ENCODE measurements at regions not wholly inside any gene's neighbourhood (a gene's known extent, or its start where the extent isn't known, plus 50 kb on each side); places are given as distances from the start of the nearest gene placed in this dataset.
"Not testable (repeated sequence)": the region's sequence is repeated elsewhere in the genome, so short reads cannot be mapped to it uniquely, and the experiment has no call there.

DNA sequence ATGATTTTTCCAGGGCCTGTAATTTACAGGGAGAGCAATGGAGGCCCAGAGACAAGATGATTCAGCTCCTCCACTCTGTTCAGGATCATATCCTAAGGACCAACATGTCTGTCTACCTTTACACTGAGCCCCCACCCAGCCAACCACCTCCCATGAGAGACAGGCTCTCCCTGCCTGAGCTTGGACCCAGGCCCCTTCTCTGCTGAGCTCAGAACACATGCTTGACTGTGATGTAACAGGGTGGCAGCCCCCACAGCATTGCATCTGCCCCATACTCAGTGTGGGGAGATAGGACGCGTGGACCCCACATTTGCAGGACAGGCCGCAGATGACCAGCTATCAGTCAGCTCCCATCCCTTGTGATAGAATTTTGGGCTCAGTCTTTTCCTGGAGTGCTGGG, 313.9 kb downstream of the ADGRD1 start:
- DNase-seq: no peak
- in situ Hi-C loops (cut with MboI; ENCODE audit: low pct_unique_long_range_greater_than_20kb, low sequenced_read_pairs): no loop called here

GRCh38 chr12:131268123-131268522, 314.4 kb downstream of the ADGRD1 start:
- in situ Hi-C loops (cut with MboI; ENCODE audit: low pct_unique_long_range_greater_than_20kb, low sequenced_read_pairs); DNase-seq: not testable (repeated sequence)

- DNase-seq; in situ Hi-C loops (cut with MboI; ENCODE audit: low pct_unique_long_range_greater_than_20kb, low sequenced_read_pairs): not testable (repeated sequence)
Observed at GRCh38 chr12:131268571-131268970, 314.9 kb downstream of the ADGRD1 start.

DNA sequence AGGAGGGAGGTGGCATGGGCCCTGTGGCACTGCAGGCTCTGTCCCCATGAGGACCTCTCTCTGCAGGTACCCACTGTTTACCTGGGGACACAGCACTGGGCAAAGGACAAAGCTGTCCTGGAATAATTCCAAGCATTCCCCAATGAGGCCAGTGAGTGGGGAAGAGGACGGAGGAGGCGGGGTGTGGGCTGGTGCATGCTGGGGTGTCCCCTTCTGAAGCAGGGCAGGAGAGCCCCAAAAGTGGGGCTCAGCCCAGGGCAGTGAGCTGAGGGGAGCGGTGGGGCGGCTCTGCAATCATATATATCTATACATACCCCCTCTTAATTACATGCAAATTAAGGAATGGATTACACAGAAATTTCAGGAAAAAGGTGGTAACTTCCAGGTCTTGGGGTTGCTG, 315.8 kb downstream of the ADGRD1 start:
- in situ Hi-C loops (cut with MboI; ENCODE audit: low pct_unique_long_range_greater_than_20kb, low sequenced_read_pairs): no loop called here
- no peak for DNase-seq

GRCh38 chr12:131269977-131270376, 316.3 kb downstream of the ADGRD1 start:
- DNase-seq; in situ Hi-C loops (cut with MboI; ENCODE audit: low pct_unique_long_range_greater_than_20kb, low sequenced_read_pairs): not testable (repeated sequence)

DNA sequence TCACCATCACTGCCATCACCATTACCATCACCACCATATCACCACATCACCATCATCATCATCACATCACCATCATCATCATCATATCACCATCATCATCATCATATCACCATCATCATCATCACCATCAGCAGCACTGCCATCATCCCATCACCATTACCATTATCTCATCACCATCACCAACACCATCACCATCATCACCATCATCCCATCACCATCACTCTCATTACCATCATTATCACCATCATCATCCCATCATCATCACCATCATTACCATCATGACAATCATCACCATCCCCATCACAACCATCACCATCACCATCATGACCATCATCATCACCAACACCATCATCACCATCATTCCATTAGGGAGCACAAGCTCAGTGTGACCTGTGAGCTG, 318.0 kb downstream of the ADGRD1 start:
- no peak for DNase-seq
- in situ Hi-C loops (cut with MboI; ENCODE audit: low pct_unique_long_range_greater_than_20kb, low sequenced_read_pairs): no loop called here

DNA sequence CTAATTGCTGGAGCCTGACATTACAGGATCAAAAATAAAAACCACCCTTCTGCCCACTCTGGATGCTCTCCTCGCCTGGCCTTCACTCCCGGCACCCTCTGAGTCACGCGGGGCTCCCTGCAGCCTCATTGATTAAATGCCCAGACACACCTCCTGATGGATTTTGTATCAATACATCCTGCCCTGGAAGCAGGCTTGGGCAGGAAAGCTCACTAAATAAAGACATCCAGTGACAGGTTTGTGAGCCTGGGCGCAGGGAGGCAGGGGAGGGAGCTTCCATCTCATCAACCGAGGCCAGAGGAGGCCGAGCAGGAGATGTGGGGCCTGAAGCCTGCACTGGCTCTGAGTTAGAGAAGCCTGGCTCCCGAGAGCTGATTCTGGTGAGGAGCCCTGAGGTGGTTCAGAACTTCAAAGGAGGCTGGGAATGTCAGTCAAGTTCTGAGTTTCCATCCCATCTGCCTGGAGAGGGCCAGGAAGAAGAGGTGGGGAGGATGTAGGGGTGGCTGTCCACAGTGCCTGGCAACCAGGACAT, 318.6 kb downstream of the ADGRD1 start:
- DNase-seq; in situ Hi-C loops (cut with MboI; ENCODE audit: low pct_unique_long_range_greater_than_20kb, low sequenced_read_pairs): not testable (repeated sequence)

- in situ Hi-C loops (cut with MboI; ENCODE audit: low pct_unique_long_range_greater_than_20kb, low sequenced_read_pairs): no loop called here
- no peak for DNase-seq
Observed at GRCh38 chr12:131273291-131273845, 319.7 kb downstream of the ADGRD1 start.

DNA sequence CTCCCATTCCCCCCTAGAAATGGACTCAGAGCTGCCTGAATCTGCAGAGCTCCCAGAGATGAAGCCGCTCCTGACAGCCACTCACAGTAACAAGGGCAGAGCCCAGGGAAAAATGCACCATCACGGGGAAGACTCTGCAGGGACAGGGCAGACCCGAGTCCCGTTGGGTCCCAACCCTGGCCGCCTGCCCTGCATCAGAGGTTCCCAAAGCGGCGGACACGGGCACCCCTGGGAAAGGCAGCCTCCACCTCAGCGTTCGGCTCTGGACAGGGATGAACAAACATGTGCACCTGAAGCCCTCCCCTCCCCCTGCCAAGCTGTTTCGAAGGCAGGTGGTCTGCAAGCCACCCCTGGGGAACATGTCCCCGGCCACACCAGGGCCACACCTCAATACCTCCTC, 320.4 kb downstream of the ADGRD1 start:
- no peak for DNase-seq
- in situ Hi-C loops (cut with MboI; ENCODE audit: low pct_unique_long_range_greater_than_20kb, low sequenced_read_pairs): no loop called here

DNA sequence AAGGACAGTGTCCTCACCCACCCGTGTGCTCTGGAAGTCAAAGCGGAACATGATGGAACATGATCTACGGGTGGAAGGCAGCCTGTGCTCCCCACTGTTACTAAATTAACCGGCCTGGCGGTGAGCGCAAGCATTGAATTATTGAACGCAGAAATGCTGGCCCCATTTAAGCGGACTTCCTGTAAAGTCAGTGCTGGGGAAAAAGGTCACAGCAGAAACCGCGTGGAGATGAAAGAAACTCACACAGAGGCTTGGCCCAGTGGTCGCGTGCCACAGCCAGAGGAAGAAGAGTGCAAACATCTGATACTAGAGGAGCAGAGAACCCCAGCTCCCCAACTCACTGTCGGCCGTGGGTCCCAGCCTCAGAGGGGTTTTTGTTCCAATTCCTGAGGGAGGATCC, 321.2 kb downstream of the ADGRD1 start:
- DNase-seq: no peak
- in situ Hi-C loops (cut with MboI; ENCODE audit: low pct_unique_long_range_greater_than_20kb, low sequenced_read_pairs): no loop called here

GRCh38 chr12:131275824-131276223, 322.1 kb downstream of the ADGRD1 start:
- no peak for DNase-seq
- in situ Hi-C loops (cut with MboI; ENCODE audit: low pct_unique_long_range_greater_than_20kb, low sequenced_read_pairs): no loop called here

DNA sequence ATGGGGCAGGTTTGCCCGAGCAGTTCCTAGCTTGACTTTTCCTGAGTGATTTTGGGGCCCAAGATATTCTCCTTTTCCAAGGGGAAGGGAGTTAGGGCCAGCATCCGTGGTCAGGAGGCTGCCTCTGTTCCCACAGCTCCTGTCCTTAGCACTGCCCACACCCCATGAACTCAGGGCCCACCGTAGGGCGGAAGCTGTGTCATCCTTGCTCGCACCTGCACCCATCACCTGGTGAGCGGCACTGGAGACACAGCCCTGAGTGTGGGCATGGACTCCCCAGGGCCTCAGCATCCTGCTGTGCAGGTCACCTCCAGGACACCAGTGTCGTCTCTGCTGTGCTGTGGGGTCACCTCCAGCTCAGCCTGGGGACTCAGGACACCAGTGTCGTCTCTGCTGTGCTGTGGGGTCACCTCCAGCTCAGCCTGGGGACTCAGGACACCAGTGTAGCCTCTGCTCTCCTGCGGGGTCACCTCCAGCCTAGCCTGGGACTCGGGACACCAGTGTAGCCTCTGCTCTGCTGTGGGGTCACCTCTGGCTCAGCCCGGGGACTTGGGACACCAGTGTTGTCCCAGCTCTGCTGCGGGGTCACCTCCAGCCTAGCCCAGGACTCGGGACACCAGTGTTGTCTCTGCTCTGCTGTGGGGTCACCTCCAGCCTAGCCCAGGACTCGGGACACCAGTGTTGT, 322.9 kb downstream of the ADGRD1 start:
- in situ Hi-C loops (cut with MboI; ENCODE audit: low pct_unique_long_range_greater_than_20kb, low sequenced_read_pairs): no loop called here
- no peak for DNase-seq

DNA sequence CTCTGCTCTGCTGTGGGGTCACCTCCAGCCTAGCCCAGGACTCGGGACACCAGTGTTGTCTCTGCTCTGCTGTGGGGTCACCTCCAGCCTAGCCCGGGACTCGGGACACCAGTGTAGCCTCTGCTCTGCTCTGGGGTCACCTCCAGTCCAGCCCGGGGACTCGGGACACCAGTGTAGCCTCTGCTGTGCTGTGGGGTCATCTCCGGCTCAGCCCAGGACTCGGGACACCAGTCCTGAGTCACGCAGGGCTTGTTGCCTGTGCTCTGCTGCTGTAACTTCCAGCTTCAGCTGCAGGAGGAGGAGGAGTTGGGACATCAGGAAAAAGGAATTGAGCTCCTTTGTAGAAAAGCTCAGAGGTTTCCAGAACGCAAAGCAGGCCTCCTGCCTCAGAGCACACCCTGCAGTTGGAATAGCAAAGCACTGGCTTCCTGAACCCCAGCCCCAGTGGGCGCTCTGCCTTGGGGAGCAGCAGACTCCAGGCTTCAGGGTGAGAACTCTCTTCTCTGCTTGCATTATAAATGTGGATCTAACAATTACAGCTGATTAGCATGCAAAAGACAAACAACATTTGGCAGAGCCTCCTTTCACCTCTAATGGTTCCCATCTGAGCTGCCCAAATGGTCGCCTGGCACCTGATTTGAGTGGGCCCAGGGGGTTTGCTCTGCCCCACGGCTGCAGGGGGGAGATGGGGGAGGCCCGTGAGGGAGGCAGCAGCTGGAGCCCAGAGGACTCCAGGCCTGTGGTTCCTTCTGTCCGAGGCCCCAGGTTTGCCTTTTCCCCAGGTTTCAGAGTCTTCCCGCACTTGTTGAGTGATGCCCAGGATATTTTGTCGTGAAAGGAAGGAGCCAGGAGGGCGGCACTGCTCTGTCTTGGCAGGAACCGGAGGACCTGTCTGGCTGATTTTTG, 323.7 kb downstream of the ADGRD1 start:
- in situ Hi-C loops (cut with MboI; ENCODE audit: low pct_unique_long_range_greater_than_20kb, low sequenced_read_pairs); DNase-seq: not testable (repeated sequence)

- in situ Hi-C loops (cut with MboI; ENCODE audit: low pct_unique_long_range_greater_than_20kb, low sequenced_read_pairs); DNase-seq: not testable (repeated sequence)
Observed at GRCh38 chr12:131278451-131279115, 324.9 kb downstream of the ADGRD1 start.

DNA sequence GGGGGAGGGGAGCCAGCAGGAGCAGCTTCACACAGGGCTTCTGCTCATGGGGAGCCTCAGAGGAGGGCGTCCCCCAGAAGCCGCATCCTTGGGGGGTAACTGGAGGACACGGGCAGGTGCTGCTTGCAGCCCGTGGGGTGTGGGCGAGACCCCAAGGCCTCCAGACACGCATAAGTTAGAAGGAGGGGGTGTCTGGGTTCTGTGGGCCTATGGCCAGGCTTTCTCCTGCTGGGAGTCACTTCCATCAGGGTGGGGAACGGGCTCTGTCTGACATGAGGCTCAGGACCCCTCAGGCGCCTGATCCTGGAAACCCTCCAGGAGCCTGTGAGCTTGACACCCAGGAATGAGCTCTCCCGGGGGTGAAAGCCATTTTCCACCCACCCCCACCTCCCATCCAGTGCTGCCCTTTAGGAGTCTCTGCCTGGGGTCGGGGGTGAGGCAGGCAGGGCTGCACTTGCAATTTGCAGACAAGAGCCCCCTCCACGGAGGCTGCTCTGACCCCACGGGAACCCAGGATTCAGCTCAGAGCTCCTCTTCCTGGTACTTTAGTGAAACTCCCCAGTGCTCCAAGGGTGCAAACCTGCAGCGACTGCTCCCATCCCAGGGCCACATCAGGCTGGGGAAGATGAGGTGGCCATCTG, 325.7 kb downstream of the ADGRD1 start:
- no peak for DNase-seq
- in situ Hi-C loops (cut with MboI; ENCODE audit: low pct_unique_long_range_greater_than_20kb, low sequenced_read_pairs): no loop called here

- in situ Hi-C loops (cut with MboI; ENCODE audit: low pct_unique_long_range_greater_than_20kb, low sequenced_read_pairs): no loop called here
- no peak for DNase-seq
Observed at GRCh38 chr12:131280426-131280825, 326.7 kb downstream of the ADGRD1 start.

GRCh38 chr12:131281016-131281415, 327.3 kb downstream of the ADGRD1 start:
- no peak for DNase-seq
- in situ Hi-C loops (cut with MboI; ENCODE audit: low pct_unique_long_range_greater_than_20kb, low sequenced_read_pairs): no loop called here

DNA sequence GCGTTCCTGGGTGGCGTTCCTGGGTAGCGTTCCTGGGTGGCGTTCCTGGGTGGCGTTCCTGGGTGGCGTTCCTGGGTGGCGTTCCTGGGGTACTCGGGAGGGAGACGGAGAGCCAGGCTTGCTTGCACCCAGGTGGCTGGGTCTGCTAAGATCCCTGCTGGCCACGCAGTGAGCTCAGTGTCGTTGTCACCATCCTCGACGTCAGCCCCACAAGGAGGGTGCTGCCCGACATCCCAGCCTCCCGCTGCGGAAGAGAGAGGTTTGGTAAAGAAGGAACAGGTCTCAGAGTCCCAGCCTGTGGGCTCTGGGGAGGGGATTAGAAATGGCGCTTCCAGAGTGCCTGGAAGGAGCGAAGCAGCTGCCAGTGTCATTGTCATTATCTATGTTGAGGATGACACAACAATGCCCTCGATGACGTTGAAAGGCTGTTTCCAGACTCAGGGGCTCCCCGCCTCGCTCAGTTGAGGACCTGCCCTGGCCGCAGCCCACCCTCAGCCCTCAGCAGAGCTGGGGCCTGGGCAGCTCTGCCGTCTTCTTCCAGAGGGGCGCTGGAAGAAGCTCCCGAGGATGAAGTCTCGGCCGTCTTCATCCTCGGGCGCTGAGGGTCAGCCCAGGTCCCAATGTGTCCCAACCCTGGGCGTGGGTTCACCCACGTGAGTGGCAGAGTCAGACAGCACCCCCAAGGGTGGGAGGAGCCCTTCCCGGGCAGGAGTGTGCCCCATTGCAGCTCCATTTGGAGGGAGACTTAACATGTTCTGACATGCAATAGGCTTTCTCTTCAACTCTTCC, 328.8 kb downstream of the ADGRD1 start:
- no peak for DNase-seq
- in situ Hi-C loops (cut with MboI; ENCODE audit: low pct_unique_long_range_greater_than_20kb, low sequenced_read_pairs): no loop called here

Data from KBM-7 (cell line).